ENCODE measurements at regions not wholly inside any gene's neighbourhood (a gene's known extent, or its start where the extent isn't known, plus 50 kb on each side); places are given as distances from the start of the nearest gene placed in this dataset.

DNA sequence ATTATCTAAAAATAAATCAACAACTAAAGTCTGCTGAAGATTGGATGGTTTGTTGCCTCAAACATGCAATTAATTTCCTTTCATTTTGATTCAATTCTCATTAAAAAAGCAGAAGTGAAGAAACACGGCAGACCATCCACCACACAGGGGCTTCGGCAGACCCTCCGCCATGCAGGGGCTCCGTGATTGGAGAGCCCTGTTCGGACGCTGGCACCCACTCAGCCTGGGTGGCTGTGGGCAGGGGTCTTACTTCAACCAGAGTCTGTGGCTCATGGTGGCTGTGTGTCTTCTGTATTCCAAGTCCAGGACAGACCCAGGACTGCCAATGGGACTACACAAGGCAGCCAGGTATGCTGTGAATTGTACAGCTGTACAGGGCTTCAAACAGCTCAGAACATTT, 86.9 kb upstream of the FRMD1 start:
- ATAC-seq (ENCODE audit: low FRiP score) (no peak), DNase-seq (ENCODE audit: low spot score) (no peak)

DNA sequence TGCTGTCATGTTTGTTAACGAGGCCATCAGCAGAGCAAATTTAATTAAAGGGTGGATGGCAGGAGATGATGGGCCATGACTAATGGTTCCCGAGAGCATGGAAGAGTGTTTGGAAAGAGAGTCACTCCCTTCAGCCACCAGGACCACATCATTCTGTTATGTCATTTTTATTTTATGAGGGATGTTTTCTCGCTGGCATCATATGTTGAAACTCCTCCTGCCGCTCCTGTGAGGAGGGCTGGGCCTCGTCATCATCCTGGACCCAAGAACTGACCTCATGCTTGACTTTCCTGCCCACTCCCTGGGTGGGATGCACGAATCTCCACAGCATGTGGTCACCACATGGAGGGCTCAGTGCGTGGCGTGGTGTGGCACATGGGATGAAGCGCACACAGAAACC, 86.4 kb upstream of the FRMD1 start:
- ATAC-seq (ENCODE audit: low FRiP score): no peak
- no peak for DNase-seq (ENCODE audit: low spot score)
- TF ChIP-seq, protein P1, sequence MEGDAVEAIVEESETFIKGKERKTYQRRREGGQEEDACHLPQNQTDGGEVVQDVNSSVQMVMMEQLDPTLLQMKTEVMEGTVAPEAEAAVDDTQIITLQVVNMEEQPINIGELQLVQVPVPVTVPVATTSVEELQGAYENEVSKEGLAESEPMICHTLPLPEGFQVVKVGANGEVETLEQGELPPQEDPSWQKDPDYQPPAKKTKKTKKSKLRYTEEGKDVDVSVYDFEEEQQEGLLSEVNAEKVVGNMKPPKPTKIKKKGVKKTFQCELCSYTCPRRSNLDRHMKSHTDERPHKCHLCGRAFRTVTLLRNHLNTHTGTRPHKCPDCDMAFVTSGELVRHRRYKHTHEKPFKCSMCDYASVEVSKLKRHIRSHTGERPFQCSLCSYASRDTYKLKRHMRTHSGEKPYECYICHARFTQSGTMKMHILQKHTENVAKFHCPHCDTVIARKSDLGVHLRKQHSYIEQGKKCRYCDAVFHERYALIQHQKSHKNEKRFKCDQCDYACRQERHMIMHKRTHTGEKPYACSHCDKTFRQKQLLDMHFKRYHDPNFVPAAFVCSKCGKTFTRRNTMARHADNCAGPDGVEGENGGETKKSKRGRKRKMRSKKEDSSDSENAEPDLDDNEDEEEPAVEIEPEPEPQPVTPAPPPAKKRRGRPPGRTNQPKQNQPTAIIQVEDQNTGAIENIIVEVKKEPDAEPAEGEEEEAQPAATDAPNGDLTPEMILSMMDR (IDR thresholded peaks at IDR 0.05): no peak

More for the DNA sequence above, 86.9 kb upstream of the FRMD1 start:
- TF ChIP-seq, protein P1 (IDR thresholded peaks at IDR 0.05): no peak

DNA sequence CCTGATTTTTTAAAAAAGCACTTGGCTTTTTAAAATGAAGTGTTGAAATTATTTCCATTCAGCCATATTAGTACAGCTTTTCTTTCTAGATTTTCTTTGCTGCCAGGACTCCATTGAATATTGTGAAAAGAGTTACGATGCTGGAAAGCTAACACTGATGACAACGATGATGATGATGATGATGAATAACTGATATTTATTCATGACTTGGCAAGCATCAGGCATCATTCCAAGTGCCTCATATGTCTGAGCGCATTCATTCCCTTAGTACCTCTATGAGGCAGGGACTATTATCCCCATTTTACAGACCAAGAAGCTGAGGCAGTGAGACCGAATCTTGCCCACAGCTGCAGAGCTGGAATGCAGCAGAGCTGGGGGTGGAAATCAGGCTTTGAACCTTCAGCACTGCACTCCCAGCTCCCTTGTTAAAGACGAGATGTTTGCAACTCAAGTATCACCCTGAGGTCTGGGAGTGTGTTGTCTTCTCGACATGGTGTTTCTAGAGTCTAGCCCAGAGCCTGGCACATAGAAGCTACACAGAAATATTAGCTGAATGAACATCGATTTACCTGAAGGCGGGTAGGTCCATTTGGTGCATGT, 85.5 kb upstream of the FRMD1 start:
- TF ChIP-seq, protein P1 (IDR thresholded peaks at IDR 0.05): no peak
- no peak for DNase-seq (ENCODE audit: low spot score)
- ATAC-seq (ENCODE audit: low FRiP score): no peak

DNA sequence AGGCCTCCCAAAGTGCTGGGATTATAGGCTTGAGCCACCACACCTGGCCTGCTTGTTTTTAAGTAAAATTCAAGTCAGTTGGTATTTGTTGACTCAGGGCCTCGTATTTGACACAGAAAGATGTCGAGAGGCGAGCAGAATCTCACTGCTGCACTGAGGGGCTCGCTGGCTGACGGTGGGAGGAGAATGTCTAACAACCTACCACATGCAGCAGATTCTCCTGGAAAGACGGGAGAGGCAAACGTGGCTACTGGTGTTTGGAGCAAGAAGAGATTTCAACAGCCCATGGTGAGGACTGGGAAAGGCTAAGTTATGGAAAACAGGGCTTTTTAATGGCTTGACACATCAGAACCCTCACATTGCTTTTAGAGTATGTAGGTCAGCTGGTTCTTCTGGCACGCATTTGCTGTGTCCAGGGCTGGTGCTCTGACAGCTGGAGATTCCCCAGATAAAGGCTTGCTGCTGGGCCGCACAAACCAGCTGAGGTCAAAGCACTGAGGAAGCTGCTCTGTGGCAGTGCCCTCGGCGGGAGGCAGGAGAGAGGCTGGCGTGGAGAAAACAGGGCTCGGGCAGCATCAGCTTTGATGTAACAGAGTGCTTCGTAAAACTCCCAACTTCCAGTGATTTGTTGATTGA, 84.2 kb upstream of the FRMD1 start:
- ATAC-seq (ENCODE audit: low FRiP score) (no peak), DNase-seq (ENCODE audit: low spot score) (no peak)
- TF ChIP-seq, protein P1 (IDR thresholded peaks at IDR 0.05): no peak

DNA sequence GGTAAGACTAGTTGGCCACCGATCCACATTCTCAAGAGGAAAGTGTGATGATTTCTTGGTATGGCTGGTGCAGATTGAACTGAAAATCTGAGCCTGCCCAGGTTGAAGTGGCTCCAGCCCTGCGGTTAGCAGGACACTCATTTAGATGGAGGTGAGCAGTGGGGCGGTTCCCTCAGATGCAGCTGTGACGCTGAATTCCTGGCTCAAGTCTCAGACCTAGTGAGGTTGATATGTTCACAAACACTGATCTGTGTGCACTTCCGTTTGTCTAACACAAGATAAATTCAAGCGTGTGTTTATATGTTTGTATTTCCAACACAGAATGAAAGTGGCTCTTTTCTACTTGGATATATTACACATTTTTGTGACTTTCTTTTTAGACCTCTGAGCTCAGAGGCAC, 83.4 kb upstream of the FRMD1 start:
- ATAC-seq (ENCODE audit: low FRiP score) (no peak), DNase-seq (ENCODE audit: low spot score) (no peak)
- TF ChIP-seq, protein P1 (IDR thresholded peaks at IDR 0.05): no peak

DNA sequence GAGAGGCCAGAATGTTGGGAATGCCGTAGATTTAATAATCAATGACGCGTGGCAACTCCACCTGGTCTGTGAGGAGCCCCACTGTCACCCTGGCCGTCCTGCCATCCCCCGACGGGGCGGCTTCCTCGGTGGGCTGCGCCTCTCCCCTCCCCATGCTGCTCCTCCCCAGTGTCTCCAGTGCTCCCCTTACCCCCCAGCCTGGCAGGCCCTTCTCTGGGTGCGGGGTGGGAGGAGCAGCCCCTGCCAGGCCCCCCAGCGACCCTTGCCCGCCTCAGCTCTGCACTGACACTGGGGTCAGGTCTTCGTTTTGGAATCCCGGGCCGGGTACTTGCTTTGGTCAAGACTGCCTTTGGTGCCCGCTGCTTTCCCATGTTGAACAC, 82.3 kb upstream of the FRMD1 start:
- no peak for ATAC-seq (ENCODE audit: low FRiP score)
- DNase-seq (ENCODE audit: low spot score): no peak
- TF ChIP-seq, protein P1 (IDR thresholded peaks at IDR 0.05): no peak

All from omental fat pad (tissue), 3 donors.